HEK293 (cell line): ENCODE measurements at regions not wholly inside any gene's neighbourhood (a gene's known extent, or its start where the extent isn't known, plus 50 kb on each side); places are given as distances from the start of the nearest gene placed in this dataset.

Experiments
- CTCF ChIA-PET: fragments of 350-600 bp; formaldehyde crosslinking; extraction: SDS; loops from one replicate; lab custom pipeline; 2021; ENCODE audit warnings: antibody characterized with exemption; lab: Yijun Ruan, JAX
- POLR2A ChIA-PET: fragments of 300-600 bp; formaldehyde crosslinking; extraction: SDS; loops from one replicate; lab custom pipeline; 2020; ENCODE audit warnings: antibody characterized with exemption, inconsistent platforms; lab: Yijun Ruan, JAX
- H3K27ac ChIP-seq: fragments of 200-500 bp; sonication (Bioruptor generic); 2 replicates; pipeline ENCODE4 v1.5.1; 2014; ENCODE audit warnings: low read depth, low read length, control low read depth, inconsistent platforms; ENCODE audit errors: extremely low read depth
- H3K36me3 ChIP-seq, 2 experiments: fragments of 200-500 bp in 1 of 2; sonication (Bioruptor generic) in 1 of 2; 1 replicate in 1 of 2; 2 replicates in 1 of 2; pipeline ENCODE4 v1.5.1; 2014 to 2017; ENCODE audit warnings: inconsistent platforms in 2 of 2, low read length in 2 of 2; ENCODE audit not compliant: control insufficient read depth in 2 of 2, insufficient read depth in 1 of 2
- H3K4me1 ChIP-seq: fragments of 200-500 bp; sonication (Bioruptor generic); 2 replicates; pipeline ENCODE4 v1.5.1; 2014; ENCODE audit warnings: mild to moderate bottlenecking, low read length, inconsistent platforms; ENCODE audit not compliant: control insufficient read depth, insufficient read depth
- H3K4me3 ChIP-seq: 2 replicates; pipeline ENCODE4 v1.5.1; 2011; ENCODE audit warnings: low read depth, mild to moderate bottlenecking, control low read depth, low read length, moderate library complexity
- H3K9me3 ChIP-seq: fragments of 200-500 bp; sonication (Bioruptor generic); 2 replicates; pipeline ENCODE4 v1.5.1; 2014; ENCODE audit warnings: low read depth, low read length, inconsistent platforms; ENCODE audit not compliant: control insufficient read depth, insufficient read depth
- IKZF3 ChIP-seq: fragments of 450-650 bp; IDR thresholded peaks from 2 replicates; pipeline ENCODE4 v1.5.0; 2018; ENCODE audit warnings: missing biosample characterization, mild to moderate bottlenecking, missing genetic modification characterization, moderate library complexity
- KLF1 ChIP-seq: fragments of 450-650 bp; formaldehyde crosslinking; IDR thresholded peaks from 2 replicates; pipeline ENCODE4 v1.5.1; 2016; ENCODE audit warnings: missing biosample characterization, missing genetic modification characterization
- KLF17 ChIP-seq: fragments of 450-650 bp; formaldehyde crosslinking; IDR thresholded peaks from 2 replicates; pipeline ENCODE4 v1.5.1; 2016; ENCODE audit warnings: missing biosample characterization, missing genetic modification characterization
- KLF8 ChIP-seq: fragments of 450-650 bp; formaldehyde crosslinking; IDR thresholded peaks from 2 replicates; pipeline ENCODE4 v1.5.1; 2016; ENCODE audit warnings: missing biosample characterization, missing genetic modification characterization
- MEIS1 ChIP-seq: sonication (generic); formaldehyde crosslinking; IDR thresholded peaks from 2 replicates; pipeline ENCODE4 v1.8.1; 2022; ENCODE audit warnings: missing genetic modification reagents, mild to moderate bottlenecking, borderline replicate concordance
- PATZ1 ChIP-seq: fragments of 450-650 bp; formaldehyde crosslinking; IDR thresholded peaks from 2 replicates; pipeline ENCODE4 v1.5.1; 2016; ENCODE audit warnings: missing biosample characterization, missing genetic modification characterization
- RBAK ChIP-seq: fragments of 450-650 bp; formaldehyde crosslinking; IDR thresholded peaks from 2 replicates; pipeline ENCODE4 v1.5.1; 2016; ENCODE audit warnings: missing biosample characterization, missing genetic modification characterization
- SCRT1 ChIP-seq: fragments of 450-650 bp; formaldehyde crosslinking; IDR thresholded peaks from 2 replicates; pipeline ENCODE4 v1.5.1; 2016; ENCODE audit warnings: missing biosample characterization, missing genetic modification characterization, borderline replicate concordance
- WT1 ChIP-seq: fragments of 450-650 bp; formaldehyde crosslinking; IDR thresholded peaks from 2 replicates; pipeline ENCODE4 v1.5.1; 2016; ENCODE audit warnings: missing biosample characterization, missing genetic modification characterization
- YY2 ChIP-seq: fragments of 450-650 bp; formaldehyde crosslinking; IDR thresholded peaks from 2 replicates; pipeline ENCODE4 v1.5.1; 2016; ENCODE audit warnings: missing biosample characterization, missing genetic modification characterization
- ZBTB10 ChIP-seq: fragments of 450-650 bp; formaldehyde crosslinking; IDR thresholded peaks from 2 replicates; pipeline ENCODE4 v1.5.1; 2016; ENCODE audit warnings: missing biosample characterization, missing genetic modification characterization
- ZEB2 ChIP-seq: fragments of 450-650 bp; formaldehyde crosslinking; IDR thresholded peaks from 2 replicates; pipeline ENCODE4 v1.5.1; 2016; ENCODE audit warnings: missing biosample characterization, missing genetic modification characterization
- ZNF10 ChIP-seq: fragments of 450-650 bp; formaldehyde crosslinking; IDR thresholded peaks from 2 replicates; pipeline ENCODE4 v1.5.1; 2017; ENCODE audit warnings: missing biosample characterization, missing genetic modification characterization
- ZNF146 ChIP-seq: fragments of 450-650 bp; formaldehyde crosslinking; IDR thresholded peaks from 2 replicates; pipeline ENCODE4 v1.5.1; 2016; ENCODE audit warnings: missing biosample characterization, missing genetic modification characterization
- ZNF175 ChIP-seq: fragments of 450-650 bp; formaldehyde crosslinking; IDR thresholded peaks from 2 replicates; pipeline ENCODE4 v1.5.1; 2016; ENCODE audit warnings: missing biosample characterization, missing genetic modification characterization
- ZNF2 ChIP-seq: fragments of 450-650 bp; formaldehyde crosslinking; IDR thresholded peaks from 2 replicates; pipeline ENCODE4 v1.5.1; 2016; ENCODE audit warnings: missing biosample characterization, missing genetic modification characterization
- ZNF280D ChIP-seq: fragments of 450-650 bp; formaldehyde crosslinking; IDR thresholded peaks from 2 replicates; pipeline ENCODE4 v1.5.1; 2016; ENCODE audit warnings: missing biosample characterization, missing genetic modification characterization
- ZNF292 ChIP-seq: fragments of 450-650 bp; formaldehyde crosslinking; IDR thresholded peaks from 2 replicates; pipeline ENCODE4 v1.5.1; 2016; ENCODE audit warnings: low read depth, missing biosample characterization, missing genetic modification characterization, borderline replicate concordance
- ZNF558 ChIP-seq: fragments of 450-650 bp; formaldehyde crosslinking; IDR thresholded peaks from 2 replicates; pipeline ENCODE4 v1.5.1; 2016; ENCODE audit warnings: missing biosample characterization, missing genetic modification characterization
- ZNF791 ChIP-seq: fragments of 450-650 bp; formaldehyde crosslinking; IDR thresholded peaks from 2 replicates; pipeline ENCODE4 v1.5.1; 2016; ENCODE audit warnings: missing biosample characterization, missing genetic modification characterization
- ZSCAN4 ChIP-seq: fragments of 450-650 bp; formaldehyde crosslinking; IDR thresholded peaks from 2 replicates; pipeline ENCODE4 v1.5.1; 2017; ENCODE audit warnings: missing biosample characterization, missing genetic modification characterization

- Histone ChIP-seq H3K27ac (no peak overlapping the region), H3K4me3 (no peak overlapping the region), H3K4me1 (no peaks in the 10 kb centered on the region; the same call in 1 of the 2 replicates), H3K9me3 (no peaks in the 10 kb centered on the region), H3K36me3 (no peaks in the 10 kb centered on the region)
- no peak for TF ChIP-seq YY2 (tag by site-specific recombination)
- TF ChIP-seq ZNF2 (tag by site-specific recombination) = no peak
- no peak for TF ChIP-seq WT1
- TF ChIP-seq KLF8 = no peak
- TF ChIP-seq ZBTB10 (tag by site-specific recombination) = no peak
- TF ChIP-seq ZEB2 = no peak
- TF ChIP-seq KLF1 = no peak
- TF ChIP-seq ZNF292 = no peak
- TF ChIP-seq ZSCAN4 (tag by site-specific recombination) = no peak
- no peak for TF ChIP-seq PATZ1 (tag by site-specific recombination)
- TF ChIP-seq ZNF791 (tag by site-specific recombination) = no peak
- TF ChIP-seq SCRT1 (tag by site-specific recombination) = no peak
- TF ChIP-seq ZNF10 (tag by site-specific recombination) = no peak
- TF ChIP-seq ZNF175 = no peak
- ChIA-PET POLR2A (no interaction called here), CTCF (no interaction called here)
Observed at GRCh38 chr16:51470492-51470891, 319.4 kb upstream of the SALL1 start.

- H3K4me1 ChIP-seq = no peaks in the 10 kb centered on the region; the same call in 1 of the 2 replicates
- no peaks in the 10 kb centered on the region for H3K9me3 ChIP-seq
- no peak overlapping the region for H3K4me3 ChIP-seq
- ChIA-PET POLR2A (no interaction called here), CTCF (interaction anchor here (0.7 kb wide), 1 partner anchor 10 kb away, joined by 3 read pairs; no protein-coding TSS in a partner anchor)
- no peak overlapping the region for H3K27ac ChIP-seq
- TF ChIP-seq ZNF558 (tag by site-specific recombination) (no peak), WT1 (no peak), RBAK (no peak), IKZF3 (no peak), MEIS1 (CRISPR knock-in tag) (no peak), ZNF280D (tag by site-specific recombination) (no peak), ZNF146 (tag by site-specific recombination) (no peak), KLF17 (tag by site-specific recombination) (no peak)
- H3K36me3 ChIP-seq = no peaks in the 10 kb centered on the region
Observed at GRCh38 chr16:51464996-51465395, 313.9 kb upstream of the SALL1 start.
